IMR-90 (cell line): ENCODE measurements at regions not wholly inside any gene's neighbourhood (a gene's known extent, or its start where the extent isn't known, plus 50 kb on each side); places are given as distances from the start of the nearest gene placed in this dataset.

Experiments used
- ATAC-seq: fragments of 200-7000 bp; cut with Tn5 transposase; 2 replicates; pipeline ENCODE4 v1.9.1; 2020; ENCODE audit warnings: low read depth, mild to moderate bottlenecking, moderate library complexity
- BruUV-seq: library from RNA; stranded (reverse); fragments of 400-500 nt; replicated peaks from 2 replicates; lab custom pipeline; 2021; lab: Mats Ljungman, UMichigan
- CTCF ChIA-PET: fragments of 300-600 bp; formaldehyde crosslinking; extraction: SDS; loops from one replicate; lab custom pipeline; 2021; ENCODE audit warnings: antibody characterized with exemption; lab: Yijun Ruan, JAX
- POLR2A ChIA-PET: fragments of 300-600 bp; sonication (Branson Sonifier 250); formaldehyde crosslinking; loops from one replicate; lab custom pipeline; 2022; ENCODE audit warnings: antibody characterized with exemption; ENCODE audit not compliant: unreplicated experiment; lab: Charles Lee
- DNase-seq: peaks from one replicate; pipeline ENCODE4 v3.0.0; 2013
- H2AFZ ChIP-seq: replicated peaks from 2 replicates; pipeline ENCODE3; 2013; ENCODE audit warnings: low read length, mild to moderate bottlenecking; ENCODE audit not compliant: poor library complexity
- H2AK5ac ChIP-seq: 2 replicates; pipeline ENCODE4 v1.6.1; 2013; ENCODE audit warnings: low read depth, low read length, inconsistent platforms
- H2AK9ac ChIP-seq: replicated peaks from 2 replicates; pipeline ENCODE3; 2013; ENCODE audit warnings: mild to moderate bottlenecking, low read depth, low read length, moderate library complexity; ENCODE audit not compliant: poor library complexity
- H2BK120ac ChIP-seq: 2 replicates; pipeline ENCODE4 v1.6.1; 2013; ENCODE audit warnings: low read depth, low read length, inconsistent platforms
- H2BK15ac ChIP-seq: 3 replicates; pipeline ENCODE4 v1.6.1; 2013; ENCODE audit warnings: low read depth, low read length, inconsistent platforms
- H2BK20ac ChIP-seq: 2 replicates; pipeline ENCODE4 v1.6.1; 2013; ENCODE audit warnings: low read depth, mild to moderate bottlenecking, inconsistent platforms, low read length, moderate library complexity
- H2BK5ac ChIP-seq: 2 replicates; pipeline ENCODE4 v1.6.1; 2013; ENCODE audit warnings: mild to moderate bottlenecking, low read depth, low read length, inconsistent platforms; ENCODE audit not compliant: poor library complexity, severe bottlenecking
- H3K14ac ChIP-seq: replicated peaks from 2 replicates; pipeline ENCODE4 v1.6.1; 2013; ENCODE audit warnings: low read depth, low read length, inconsistent platforms
- H3K18ac ChIP-seq: 2 replicates; pipeline ENCODE4 v1.6.1; 2013; ENCODE audit warnings: low read depth, low read length, control low read depth
- H3K23ac ChIP-seq: 2 replicates; pipeline ENCODE4 v1.6.1; 2013; ENCODE audit warnings: low read depth, low read length, inconsistent platforms
- H3K27ac ChIP-seq: 2 replicates; pipeline ENCODE4 v1.5.1; 2013; ENCODE audit warnings: mild to moderate bottlenecking, control low read depth, low read length; ENCODE audit not compliant: insufficient read depth
- H3K27me3 ChIP-seq: 2 replicates; pipeline ENCODE4 v1.6.1; 2013; ENCODE audit warnings: low read length; ENCODE audit not compliant: control insufficient read depth, insufficient read depth
- H3K36me3 ChIP-seq: 2 replicates; pipeline ENCODE4 v1.6.1; 2013; ENCODE audit warnings: low read length, mixed read lengths; ENCODE audit not compliant: control insufficient read depth, insufficient read depth
- H3K4ac ChIP-seq: 2 replicates; pipeline ENCODE4 v1.6.1; 2013; ENCODE audit warnings: low read depth, low read length, inconsistent platforms
- H3K4me1 ChIP-seq: 2 replicates; pipeline ENCODE4 v1.6.1; 2013; ENCODE audit warnings: low read length, mixed read lengths; ENCODE audit not compliant: control insufficient read depth, insufficient read depth
- H3K4me2 ChIP-seq: 2 replicates; pipeline ENCODE4 v1.6.1; 2013; ENCODE audit warnings: low read depth, mild to moderate bottlenecking, control low read depth, low read length, moderate library complexity
- H3K4me3 ChIP-seq: 2 replicates; pipeline ENCODE4 v1.5.1; 2013; ENCODE audit warnings: low read depth, mild to moderate bottlenecking, control low read depth, low read length, moderate library complexity; ENCODE audit not compliant: insufficient read depth
- H3K56ac ChIP-seq: 2 replicates; pipeline ENCODE4 v1.6.1; 2013; ENCODE audit warnings: low read length, inconsistent platforms; ENCODE audit not compliant: insufficient read depth; ENCODE audit errors: extremely low read depth
- H3K79me1 ChIP-seq, 2 experiments: 2 replicates each; pipeline ENCODE4 v1.6.1; 2013; ENCODE audit warnings: low read length in 2 of 2, inconsistent platforms in 1 of 2, low read depth in 1 of 2
- H3K9ac ChIP-seq: 2 replicates; pipeline ENCODE4 v1.6.1; 2013; ENCODE audit warnings: low read depth, low read length, control low read depth
- H3K9me1 ChIP-seq: 2 replicates; pipeline ENCODE4 v1.6.1; 2013; ENCODE audit warnings: low read length, inconsistent platforms; ENCODE audit not compliant: insufficient read depth
- H3K9me3 ChIP-seq: 2 replicates; pipeline ENCODE4 v1.6.1; 2013; ENCODE audit warnings: low read length; ENCODE audit not compliant: control insufficient read depth, insufficient read depth
- H4K20me1 ChIP-seq: 2 replicates; pipeline ENCODE4 v1.6.1; 2013; ENCODE audit warnings: low read length, inconsistent platforms; ENCODE audit not compliant: insufficient read depth
- H4K5ac ChIP-seq: 2 replicates; pipeline ENCODE4 v1.6.1; 2013; ENCODE audit warnings: mild to moderate bottlenecking, low read depth, low read length, control low read depth
- H4K8ac ChIP-seq, 2 experiments: 2 replicates each; pipeline ENCODE4 v1.6.1; 2013; ENCODE audit warnings: low read depth in 2 of 2, low read length in 2 of 2, control low read depth in 1 of 2, inconsistent platforms in 1 of 2
- H4K91ac ChIP-seq: 2 replicates; pipeline ENCODE4 v1.6.1; 2013; ENCODE audit warnings: low read depth, low read length, inconsistent platforms; ENCODE audit not compliant: insufficient read depth
- BHLHE40 ChIP-seq: fragments of 150-350 bp; IDR thresholded peaks from 2 replicates; pipeline ENCODE4 v1.6.1; 2016; ENCODE audit warnings: mild to moderate bottlenecking, low read depth, low read length
- CEBPB ChIP-seq: IDR thresholded peaks from 2 replicates; pipeline ENCODE4 v1.6.1; 2012; ENCODE audit warnings: low read depth, low read length, improper control_type of control experiment
- CHD1 ChIP-seq: IDR thresholded peaks from 2 replicates; pipeline ENCODE4 v1.6.1; 2012; ENCODE audit warnings: low read depth, low read length, improper control_type of control experiment
- CTCF ChIP-seq: conservative IDR thresholded peaks from 2 replicates; pipeline ENCODE4 v1.5.1; 2012; ENCODE audit warnings: mild to moderate bottlenecking, low read depth, low read length, improper control_type of control experiment
- ELK1 ChIP-seq: fragments of 150-350 bp; IDR thresholded peaks from 2 replicates; pipeline ENCODE4 v1.6.1; 2016; ENCODE audit warnings: low read depth, mild to moderate bottlenecking, low read length, moderate library complexity, borderline replicate concordance
- FOS ChIP-seq: fragments of 150-350 bp; IDR thresholded peaks from 2 replicates; pipeline ENCODE4 v1.6.1; 2016; ENCODE audit warnings: low read depth, low read length
- MAFK ChIP-seq: IDR thresholded peaks from 2 replicates; pipeline ENCODE4 v1.6.1; 2012; ENCODE audit warnings: low read depth, low read length, improper control_type of control experiment
- MAZ ChIP-seq: IDR thresholded peaks from 2 replicates; pipeline ENCODE4 v1.6.1; 2012; ENCODE audit warnings: low read depth, mild to moderate bottlenecking, low read length, improper control_type of control experiment, moderate library complexity, borderline replicate concordance
- MXI1 ChIP-seq: IDR thresholded peaks from 2 replicates; pipeline ENCODE4 v1.6.1; 2012; ENCODE audit warnings: low read depth, mild to moderate bottlenecking, low read length, moderate library complexity, borderline replicate concordance
- NFE2L2 ChIP-seq: fragments of 150-350 bp; IDR thresholded peaks from 2 replicates; pipeline ENCODE4 v1.6.1; 2016; ENCODE audit warnings: low read depth, mild to moderate bottlenecking, low read length
- POLR2A ChIP-seq: IDR thresholded peaks from 2 replicates; pipeline ENCODE4 v1.6.1; 2012; ENCODE audit warnings: mild to moderate bottlenecking, low read depth, low read length
- RAD21 ChIP-seq: IDR thresholded peaks from 2 replicates; pipeline ENCODE4 v1.6.1; 2012; ENCODE audit warnings: low read length, improper control_type of control experiment
- RCOR1 ChIP-seq: IDR thresholded peaks from 2 replicates; pipeline ENCODE4 v1.6.1; 2012; ENCODE audit warnings: mild to moderate bottlenecking, low read length, improper control_type of control experiment; ENCODE audit not compliant: insufficient replicate concordance
- RFX5 ChIP-seq: IDR thresholded peaks from 2 replicates; pipeline ENCODE4 v1.8.0; 2012; ENCODE audit warnings: low read depth, mild to moderate bottlenecking, low read length, moderate library complexity
- SMC3 ChIP-seq: fragments of 150-350 bp; IDR thresholded peaks from 2 replicates; pipeline ENCODE4 v1.6.1; 2016; ENCODE audit warnings: low read depth, mild to moderate bottlenecking, antibody characterized with exemption, low read length, moderate library complexity
- USF2 ChIP-seq: fragments of 150-350 bp; IDR thresholded peaks from 2 replicates; pipeline ENCODE4 v1.6.1; 2017; ENCODE audit warnings: mild to moderate bottlenecking, antibody characterized with exemption, low read length, low read depth
- WGBS, 2 experiments: methylation state at CpG; one replicate each; pipeline versions ENCODE4 v1.1.5 to v1.1.7; 2013; ENCODE audit warnings: missing lambda C conversion rate in 2 of 2; ENCODE audit not compliant: insufficient read length in 1 of 2; ENCODE audit errors: extremely low coverage in 2 of 2; 5-methylcytosine and 5-hydroxymethylcytosine counted together
- dilution Hi-C: fragments of 300-500 bp; cut with HindIII; formaldehyde crosslinking; loops from one replicate; pipeline ENCODE4 v1.14.3; 2018; ENCODE audit warnings: low sequenced_read_pairs; ENCODE audit not compliant: unreplicated experiment
- in situ Hi-C: fragments of 300-500 bp; cut with MboI; formaldehyde crosslinking; loops from 3 replicates; pipeline ENCODE4 v1.14.3; 2019; ENCODE audit warnings: low sequenced_read_pairs, inconsistent platforms, mixed read lengths
- intact Hi-C: fragments of 100-400 bp; cut with micrococcal nuclease; formaldehyde crosslinking; loops from 2 replicates; pipeline ENCODE4 v1.10.0; 2022

- 0 out of 2 replicates have a peak overlapping the region, but pooled peaks have one; percentile 5 for H4K91ac ChIP-seq
- no peak overlapping the region for H3K4me3 ChIP-seq
- peaks cover 8% of the 10 kb centered on the region; the same call in 1 of the 2 replicates for H3K36me3 ChIP-seq
- no peak overlapping the region for H3K9ac ChIP-seq
- no peak overlapping the region for H4K8ac ChIP-seq
- no peak overlapping the region for H3K27ac ChIP-seq
- no peak overlapping the region for H3K56ac ChIP-seq
- H3K4ac ChIP-seq: peak overlapping the region; percentile 51
- H3K9me1 ChIP-seq: peaks cover 3% of the 10 kb centered on the region; the same call in 1 of the 2 replicates
- in situ Hi-C loops: loop anchor here (5.0 kb wide), 1 partner anchor 97 kb away; the partner anchor contains the start of gene HGFAC
- H4K5ac ChIP-seq: no peak overlapping the region
- no peak overlapping the region for H2BK120ac ChIP-seq
- no peak overlapping the region for H2BK5ac ChIP-seq
- H4K20me1 ChIP-seq: peaks cover 3% of the 10 kb centered on the region; the same call in 1 of the 2 replicates
- H3K23ac ChIP-seq: no peak overlapping the region
- peak overlapping the region; percentile 55; the same call in 1 of the 2 replicates for H2AK5ac ChIP-seq
- DNase-seq: no peak
- H2AK9ac ChIP-seq: no peak overlapping the region
- no peak overlapping the region for H2BK15ac ChIP-seq
- ATAC-seq: no peak
- H3K4me2 ChIP-seq: no peak overlapping the region
- peaks cover 17 to 54% of the 10 kb centered on the region in 2 experiments for H3K79me1 ChIP-seq
- ChIA-PET CTCF (interaction anchor here (1.7 kb wide), 1 partner anchor 30 kb away, joined by 5 read pairs; no protein-coding TSS in a partner anchor), POLR2A (no interaction called here)
- peaks cover 15% of the 10 kb centered on the region for H3K4me1 ChIP-seq
- no peaks in the 10 kb centered on the region for H3K27me3 ChIP-seq
- TF ChIP-seq SMC3: no peak
- TF ChIP-seq RAD21: no peak
- TF ChIP-seq MAFK: no peak
- TF ChIP-seq CEBPB: no peak
- no peak for TF ChIP-seq POLR2A
- TF ChIP-seq MXI1: no peak
- no peak for TF ChIP-seq RFX5
- TF ChIP-seq BHLHE40: no peak
- no peak for TF ChIP-seq CHD1
- no peak for TF ChIP-seq FOS
- TF ChIP-seq USF2: no peak
- no peak for TF ChIP-seq CTCF
- no peak for TF ChIP-seq MAZ
- TF ChIP-seq NFE2L2: no peak
- TF ChIP-seq ELK1: no peak
- no peak for TF ChIP-seq RCOR1
- no CpG with 5 or more reads among the region's 5 CpGs for WGBS, 2 experiments
- no peak overlapping the region for H3K18ac ChIP-seq
- dilution Hi-C loops: no loop called here
- no peak overlapping the region for H2AFZ ChIP-seq
- H3K9me3 ChIP-seq: no peaks in the 10 kb centered on the region
- no peak overlapping the region for H3K14ac ChIP-seq
- H2BK20ac ChIP-seq: peak overlapping the region; percentile 70; the same call in 1 of the 2 replicates
- intact Hi-C loops: loop anchor here (5.0 kb wide), 1 partner anchor 607 kb away; no protein-coding TSS in a partner anchor
- no TSS peak for BruUV-seq
These were observed 52.6 kb downstream of the RGS12 start for GRCh38 chr4:3345384-3345783.
